AG09309 (cell line): ENCODE measurements at regions not wholly inside any gene's neighbourhood (a gene's known extent, or its start where the extent isn't known, plus 50 kb on each side); places are given as distances from the start of the nearest gene placed in this dataset.

ENCODE experiments used
- DNase-seq: peaks from one replicate; pipeline ENCODE4 v3.0.0-alpha.2; 2010; ENCODE audit warnings: low read depth
- H3K4me3 ChIP-seq: 2 replicates; pipeline ENCODE4 v1.5.1; 2011; ENCODE audit warnings: mild to moderate bottlenecking, low read depth, low read length, moderate library complexity; ENCODE audit not compliant: control insufficient read depth
- CTCF ChIP-seq: IDR thresholded peaks from 2 replicates; pipeline ENCODE4 v1.5.1; 2011; ENCODE audit warnings: mild to moderate bottlenecking, low read depth, low read length, inconsistent platforms; ENCODE audit not compliant: insufficient read depth, control insufficient read depth; ENCODE audit errors: missing control alignments

GRCh38 chr5:2125171-2125900 is 242.6 kb upstream of the IRX4 start:
- H3K4me3 ChIP-seq, result no peak overlapping the region
- DNase-seq, result no peak
- TF ChIP-seq CTCF, result no peak

- no peak for DNase-seq
Measured at GRCh38 chr5:2124434-2125170, 241.9 kb upstream of the IRX4 start.

GRCh38 chr5:2123874-2124273 is 241.1 kb upstream of the IRX4 start:
- no peak for TF ChIP-seq CTCF

More at GRCh38 chr5:2124434-2125170, 241.9 kb upstream of the IRX4 start:
- TF ChIP-seq CTCF, result no peak
- no peak overlapping the region for H3K4me3 ChIP-seq

GRCh38 chr5:2120361-2120760 is 237.6 kb upstream of the IRX4 start:
- DNase-seq, result no peak
- no peak overlapping the region for H3K4me3 ChIP-seq
- no peak for TF ChIP-seq CTCF

More at GRCh38 chr5:2123874-2124273, 241.1 kb upstream of the IRX4 start:
- no peak for DNase-seq
- H3K4me3 ChIP-seq, result no peak overlapping the region

- DNase-seq, result no peak
- TF ChIP-seq CTCF, result no peak
- no peak overlapping the region for H3K4me3 ChIP-seq
Measured at GRCh38 chr5:2119573-2119972, 236.8 kb upstream of the IRX4 start.

GRCh38 chr5:2113348-2114131 is 230.8 kb upstream of the IRX4 start:
- TF ChIP-seq CTCF, result no peak
- DNase-seq, result no peak
- no peak overlapping the region for H3K4me3 ChIP-seq
